MM.1S (cell line): ENCODE measurements at regions not wholly inside any gene's neighbourhood (a gene's known extent, or its start where the extent isn't known, plus 50 kb on each side); places are given as distances from the start of the nearest gene placed in this dataset.

Source experiments
- DNase-seq: peaks from one replicate; pipeline ENCODE4 v3.0.0-alpha.2; 2015
- H2AFZ ChIP-seq: fragments of 300-600 bp; sonication (generic); 2 replicates; pipeline ENCODE4 v1.6.0; 2016; ENCODE audit warnings: antibody characterized with exemption, low read length
- H3F3A ChIP-seq: fragments of 300-600 bp; sonication (generic); 2 replicates; pipeline ENCODE4 v1.6.1; 2016; ENCODE audit warnings: mild to moderate bottlenecking, antibody characterized with exemption, low read length, moderate library complexity, mixed read lengths; ENCODE audit not compliant: insufficient read depth
- H3K27ac ChIP-seq: fragments of 300-600 bp; sonication (generic); 2 replicates; pipeline ENCODE4 v1.5.1; 2016; ENCODE audit warnings: mild to moderate bottlenecking, low read length
- H3K27me3 ChIP-seq: fragments of 300-600 bp; sonication (generic); replicated peaks from 2 replicates; pipeline ENCODE4 v1.6.0; 2016; ENCODE audit warnings: low read length; ENCODE audit not compliant: insufficient read depth
- H3K36me3 ChIP-seq: fragments of 300-600 bp; sonication (generic); replicated peaks from 2 replicates; pipeline ENCODE4 v1.6.1; 2016; ENCODE audit warnings: mild to moderate bottlenecking, low read length, mixed read lengths; ENCODE audit not compliant: insufficient read depth
- H3K4me1 ChIP-seq: fragments of 300-600 bp; sonication (generic); 2 replicates; pipeline ENCODE4 v1.6.1; 2016; ENCODE audit warnings: low read length, mixed read lengths
- H3K4me2 ChIP-seq: fragments of 300-600 bp; sonication (generic); 2 replicates; pipeline ENCODE4 v1.6.0; 2016; ENCODE audit warnings: low read depth, low read length
- H3K4me3 ChIP-seq: fragments of 300-600 bp; sonication (generic); 2 replicates; pipeline ENCODE4 v1.5.1; 2016; ENCODE audit warnings: low read length, mixed read lengths
- H3K79me2 ChIP-seq: fragments of 300-600 bp; sonication (generic); 2 replicates; pipeline ENCODE4 v1.6.1; 2016; ENCODE audit warnings: mixed run types, low read length, mixed read lengths
- H3K9ac ChIP-seq: fragments of 300-600 bp; sonication (generic); 2 replicates; pipeline ENCODE4 v1.6.1; 2016; ENCODE audit warnings: low read length, mixed read lengths
- H3K9me2 ChIP-seq: fragments of 300-600 bp; sonication (generic); replicated peaks from 2 replicates; pipeline ENCODE4 v1.6.1; 2016; ENCODE audit warnings: mild to moderate bottlenecking, low read length, mixed read lengths; ENCODE audit not compliant: insufficient read depth
- H3K9me3 ChIP-seq: fragments of 300-600 bp; sonication (generic); replicated peaks from 2 replicates; pipeline ENCODE4 v1.6.1; 2016; ENCODE audit warnings: mild to moderate bottlenecking, low read length, mixed read lengths; ENCODE audit not compliant: insufficient read depth
- H4K20me1 ChIP-seq: fragments of 300-600 bp; sonication (generic); 2 replicates; pipeline ENCODE4 v1.6.1; 2016; ENCODE audit warnings: mild to moderate bottlenecking, low read length, moderate library complexity, mixed read lengths; ENCODE audit not compliant: insufficient read depth
- EZH2 ChIP-seq: fragments of 300-600 bp; sonication (generic); optimal IDR thresholded peaks from 2 replicates; pipeline ENCODE3; 2017; ENCODE audit warnings: low read depth, mild to moderate bottlenecking, antibody characterized with exemption, low read length, mixed read lengths
- EZH2phosphoT487 ChIP-seq: fragments of 300-600 bp; sonication (generic); IDR thresholded peaks from 2 replicates; pipeline ENCODE4 v1.6.1; 2018; ENCODE audit warnings: antibody characterized with exemption, low read length
- TF ChIP-seq, protein P1 (sequence below): fragments of 300-600 bp; sonication (generic); IDR thresholded peaks from 2 replicates; pipeline ENCODE4 v1.5.1; 2016; ENCODE audit warnings: antibody characterized with exemption, low read length, mixed read lengths

GRCh38 chr21:41620541-41620940 is 112.6 kb upstream of the TMPRSS2 start:
- Histone ChIP-seq H3K9me3 (no peaks in the 10 kb centered on the region), H3K4me1 (no peaks in the 10 kb centered on the region), H3K27ac (no peak overlapping the region), H3K27me3 (peaks cover 91% of the 10 kb centered on the region), H4K20me1 (no peaks in the 10 kb centered on the region), H3K9ac (no peak overlapping the region), H3K4me3 (no peak overlapping the region), H3K79me2 (no peaks in the 10 kb centered on the region), H3K9me2 (no peaks in the 10 kb centered on the region), H3K36me3 (no peaks in the 10 kb centered on the region), H3F3A (no peaks in the 10 kb centered on the region), H3K4me2 (no peak overlapping the region), H2AFZ (no peak overlapping the region)
- no peak for TF ChIP-seq EZH2phosphoT487
- no peak for TF ChIP-seq EZH2
- TF ChIP-seq, protein P1, sequence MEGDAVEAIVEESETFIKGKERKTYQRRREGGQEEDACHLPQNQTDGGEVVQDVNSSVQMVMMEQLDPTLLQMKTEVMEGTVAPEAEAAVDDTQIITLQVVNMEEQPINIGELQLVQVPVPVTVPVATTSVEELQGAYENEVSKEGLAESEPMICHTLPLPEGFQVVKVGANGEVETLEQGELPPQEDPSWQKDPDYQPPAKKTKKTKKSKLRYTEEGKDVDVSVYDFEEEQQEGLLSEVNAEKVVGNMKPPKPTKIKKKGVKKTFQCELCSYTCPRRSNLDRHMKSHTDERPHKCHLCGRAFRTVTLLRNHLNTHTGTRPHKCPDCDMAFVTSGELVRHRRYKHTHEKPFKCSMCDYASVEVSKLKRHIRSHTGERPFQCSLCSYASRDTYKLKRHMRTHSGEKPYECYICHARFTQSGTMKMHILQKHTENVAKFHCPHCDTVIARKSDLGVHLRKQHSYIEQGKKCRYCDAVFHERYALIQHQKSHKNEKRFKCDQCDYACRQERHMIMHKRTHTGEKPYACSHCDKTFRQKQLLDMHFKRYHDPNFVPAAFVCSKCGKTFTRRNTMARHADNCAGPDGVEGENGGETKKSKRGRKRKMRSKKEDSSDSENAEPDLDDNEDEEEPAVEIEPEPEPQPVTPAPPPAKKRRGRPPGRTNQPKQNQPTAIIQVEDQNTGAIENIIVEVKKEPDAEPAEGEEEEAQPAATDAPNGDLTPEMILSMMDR: no peak
- no peak for DNase-seq

GRCh38 chr21:41616031-41616591 is 108.2 kb upstream of the TMPRSS2 start:
- Histone ChIP-seq H3K4me1 (0 out of 2 replicates have a peak, but pooled peaks cover 11% of the 10 kb centered on the region), H3K9me3 (no peaks in the 10 kb centered on the region), H3K27ac (no peak overlapping the region), H3K79me2 (no peaks in the 10 kb centered on the region), H3K27me3 (peaks cover 82% of the 10 kb centered on the region), H3K9me2 (no peaks in the 10 kb centered on the region), H3F3A (no peaks in the 10 kb centered on the region), H3K4me2 (no peak overlapping the region), H3K9ac (no peak overlapping the region), H2AFZ (no peak overlapping the region), H4K20me1 (no peaks in the 10 kb centered on the region), H3K4me3 (no peak overlapping the region), H3K36me3 (no peaks in the 10 kb centered on the region)
- no peak for TF ChIP-seq EZH2phosphoT487
- TF ChIP-seq, protein P1: no peak
- no peak for TF ChIP-seq EZH2
- DNase-seq: no peak

GRCh38 chr21:41615613-41616012 is 107.7 kb upstream of the TMPRSS2 start:
- Histone ChIP-seq H3K9me2 (no peaks in the 10 kb centered on the region), H3K79me2 (no peaks in the 10 kb centered on the region), H3K27me3 (peaks cover 77% of the 10 kb centered on the region), H3K9ac (no peak overlapping the region), H2AFZ (no peak overlapping the region), H3K4me2 (no peak overlapping the region), H3K36me3 (no peaks in the 10 kb centered on the region), H3F3A (no peaks in the 10 kb centered on the region), H3K27ac (no peak overlapping the region), H4K20me1 (no peaks in the 10 kb centered on the region), H3K9me3 (no peaks in the 10 kb centered on the region), H3K4me1 (0 out of 2 replicates have a peak, but pooled peaks cover 11% of the 10 kb centered on the region), H3K4me3 (no peak overlapping the region)
- no peak for DNase-seq
- TF ChIP-seq, protein P1: no peak
- TF ChIP-seq EZH2phosphoT487 (no peak), EZH2 (no peak)
